MM.1S (cell line): ENCODE measurements at regions not wholly inside any gene's neighbourhood (a gene's known extent, or its start where the extent isn't known, plus 50 kb on each side); places are given as distances from the start of the nearest gene placed in this dataset.

Experiments
- DNase-seq: peaks from one replicate; pipeline ENCODE4 v3.0.0-alpha.2; 2015
- H2AFZ ChIP-seq: fragments of 300-600 bp; sonication (generic); 2 replicates; pipeline ENCODE4 v1.6.0; 2016; ENCODE audit warnings: antibody characterized with exemption, low read length
- H3F3A ChIP-seq: fragments of 300-600 bp; sonication (generic); 2 replicates; pipeline ENCODE4 v1.6.1; 2016; ENCODE audit warnings: mild to moderate bottlenecking, antibody characterized with exemption, low read length, moderate library complexity, mixed read lengths; ENCODE audit not compliant: insufficient read depth
- H3K27ac ChIP-seq: fragments of 300-600 bp; sonication (generic); 2 replicates; pipeline ENCODE4 v1.5.1; 2016; ENCODE audit warnings: mild to moderate bottlenecking, low read length
- H3K27me3 ChIP-seq: fragments of 300-600 bp; sonication (generic); replicated peaks from 2 replicates; pipeline ENCODE4 v1.6.0; 2016; ENCODE audit warnings: low read length; ENCODE audit not compliant: insufficient read depth
- H3K36me3 ChIP-seq: fragments of 300-600 bp; sonication (generic); replicated peaks from 2 replicates; pipeline ENCODE4 v1.6.1; 2016; ENCODE audit warnings: mild to moderate bottlenecking, low read length, mixed read lengths; ENCODE audit not compliant: insufficient read depth
- H3K4me1 ChIP-seq: fragments of 300-600 bp; sonication (generic); 2 replicates; pipeline ENCODE4 v1.6.1; 2016; ENCODE audit warnings: low read length, mixed read lengths
- H3K4me2 ChIP-seq: fragments of 300-600 bp; sonication (generic); 2 replicates; pipeline ENCODE4 v1.6.0; 2016; ENCODE audit warnings: low read depth, low read length
- H3K4me3 ChIP-seq: fragments of 300-600 bp; sonication (generic); 2 replicates; pipeline ENCODE4 v1.5.1; 2016; ENCODE audit warnings: low read length, mixed read lengths
- H3K79me2 ChIP-seq: fragments of 300-600 bp; sonication (generic); 2 replicates; pipeline ENCODE4 v1.6.1; 2016; ENCODE audit warnings: mixed run types, low read length, mixed read lengths
- H3K9ac ChIP-seq: fragments of 300-600 bp; sonication (generic); 2 replicates; pipeline ENCODE4 v1.6.1; 2016; ENCODE audit warnings: low read length, mixed read lengths
- H3K9me2 ChIP-seq: fragments of 300-600 bp; sonication (generic); replicated peaks from 2 replicates; pipeline ENCODE4 v1.6.1; 2016; ENCODE audit warnings: mild to moderate bottlenecking, low read length, mixed read lengths; ENCODE audit not compliant: insufficient read depth
- H3K9me3 ChIP-seq: fragments of 300-600 bp; sonication (generic); replicated peaks from 2 replicates; pipeline ENCODE4 v1.6.1; 2016; ENCODE audit warnings: mild to moderate bottlenecking, low read length, mixed read lengths; ENCODE audit not compliant: insufficient read depth
- H4K20me1 ChIP-seq: fragments of 300-600 bp; sonication (generic); 2 replicates; pipeline ENCODE4 v1.6.1; 2016; ENCODE audit warnings: mild to moderate bottlenecking, low read length, moderate library complexity, mixed read lengths; ENCODE audit not compliant: insufficient read depth
- EZH2 ChIP-seq: fragments of 300-600 bp; sonication (generic); optimal IDR thresholded peaks from 2 replicates; pipeline ENCODE3; 2017; ENCODE audit warnings: low read depth, mild to moderate bottlenecking, antibody characterized with exemption, low read length, mixed read lengths
- EZH2phosphoT487 ChIP-seq: fragments of 300-600 bp; sonication (generic); IDR thresholded peaks from 2 replicates; pipeline ENCODE4 v1.6.1; 2018; ENCODE audit warnings: antibody characterized with exemption, low read length
- TF ChIP-seq, protein P1 (sequence below): fragments of 300-600 bp; sonication (generic); IDR thresholded peaks from 2 replicates; pipeline ENCODE4 v1.5.1; 2016; ENCODE audit warnings: antibody characterized with exemption, low read length, mixed read lengths

DNA sequence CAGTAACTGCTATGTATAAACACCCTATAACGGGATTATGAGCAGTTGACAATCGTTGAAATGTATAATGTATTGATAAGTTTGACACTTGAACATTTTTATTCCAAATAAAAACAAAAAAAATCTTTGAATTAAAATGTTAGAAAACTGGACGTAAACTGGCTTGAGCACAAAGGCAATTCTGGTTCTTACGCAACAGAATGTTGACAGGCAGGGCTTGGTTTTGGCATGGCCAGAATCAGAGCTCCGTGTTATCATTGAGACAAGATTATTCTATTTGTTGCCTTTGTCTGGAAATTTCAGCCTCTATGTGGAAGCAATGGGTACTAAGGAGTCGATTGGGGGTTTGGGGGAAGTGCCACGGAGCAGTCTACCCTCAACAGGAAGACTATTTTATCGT is 1028.6 kb upstream of the ZEB2 start:
- no peak for DNase-seq
- Histone ChIP-seq H2AFZ (no peak overlapping the region), H3K4me3 (no peak overlapping the region), H3K4me1 (no peaks in the 10 kb centered on the region), H3K79me2 (no peaks in the 10 kb centered on the region), H3K27ac (no peak overlapping the region), H3F3A (no peaks in the 10 kb centered on the region), H3K4me2 (no peak overlapping the region), H3K36me3 (no peaks in the 10 kb centered on the region), H3K9me3 (no peaks in the 10 kb centered on the region), H3K27me3 (no peaks in the 10 kb centered on the region), H4K20me1 (no peaks in the 10 kb centered on the region), H3K9ac (no peak overlapping the region), H3K9me2 (no peaks in the 10 kb centered on the region)
- no peak for TF ChIP-seq EZH2
- TF ChIP-seq, protein P1, sequence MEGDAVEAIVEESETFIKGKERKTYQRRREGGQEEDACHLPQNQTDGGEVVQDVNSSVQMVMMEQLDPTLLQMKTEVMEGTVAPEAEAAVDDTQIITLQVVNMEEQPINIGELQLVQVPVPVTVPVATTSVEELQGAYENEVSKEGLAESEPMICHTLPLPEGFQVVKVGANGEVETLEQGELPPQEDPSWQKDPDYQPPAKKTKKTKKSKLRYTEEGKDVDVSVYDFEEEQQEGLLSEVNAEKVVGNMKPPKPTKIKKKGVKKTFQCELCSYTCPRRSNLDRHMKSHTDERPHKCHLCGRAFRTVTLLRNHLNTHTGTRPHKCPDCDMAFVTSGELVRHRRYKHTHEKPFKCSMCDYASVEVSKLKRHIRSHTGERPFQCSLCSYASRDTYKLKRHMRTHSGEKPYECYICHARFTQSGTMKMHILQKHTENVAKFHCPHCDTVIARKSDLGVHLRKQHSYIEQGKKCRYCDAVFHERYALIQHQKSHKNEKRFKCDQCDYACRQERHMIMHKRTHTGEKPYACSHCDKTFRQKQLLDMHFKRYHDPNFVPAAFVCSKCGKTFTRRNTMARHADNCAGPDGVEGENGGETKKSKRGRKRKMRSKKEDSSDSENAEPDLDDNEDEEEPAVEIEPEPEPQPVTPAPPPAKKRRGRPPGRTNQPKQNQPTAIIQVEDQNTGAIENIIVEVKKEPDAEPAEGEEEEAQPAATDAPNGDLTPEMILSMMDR: no peak
- TF ChIP-seq EZH2phosphoT487: no peak

DNA sequence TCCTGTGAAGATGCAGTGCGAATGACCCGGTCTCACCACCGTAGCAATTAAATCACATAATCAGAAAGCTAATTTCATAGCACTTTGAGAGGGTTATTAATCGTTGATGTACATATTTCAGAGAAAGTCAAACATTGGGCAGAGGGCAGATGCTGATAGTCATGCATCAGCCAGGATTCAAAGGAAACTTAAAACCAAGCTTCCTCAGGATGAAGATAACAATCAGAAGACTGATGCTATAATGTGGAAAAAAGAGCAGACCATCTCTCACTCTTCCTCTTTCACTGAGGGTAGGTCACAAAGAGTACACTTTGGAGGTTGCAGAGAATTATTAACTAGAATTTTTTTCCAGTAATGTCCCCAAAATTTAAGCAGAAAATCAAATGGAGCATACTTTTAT is 1027.7 kb upstream of the ZEB2 start:
- TF ChIP-seq, protein P1: no peak
- TF ChIP-seq EZH2phosphoT487 (no peak), EZH2 (no peak)
- H3K36me3 ChIP-seq: no peaks in the 10 kb centered on the region
- H3K4me1 ChIP-seq: no peaks in the 10 kb centered on the region
- H3K4me2 ChIP-seq: no peak overlapping the region
- no peaks in the 10 kb centered on the region for H3K9me3 ChIP-seq
- H2AFZ ChIP-seq: no peak overlapping the region
- no peaks in the 10 kb centered on the region for H3K27me3 ChIP-seq
- no peak overlapping the region for H3K27ac ChIP-seq
- no peak for DNase-seq
- H4K20me1 ChIP-seq: no peaks in the 10 kb centered on the region
- no peaks in the 10 kb centered on the region for H3K9me2 ChIP-seq
- no peak overlapping the region for H3K9ac ChIP-seq
- no peak overlapping the region for H3K4me3 ChIP-seq
- H3K79me2 ChIP-seq: no peaks in the 10 kb centered on the region
- H3F3A ChIP-seq: no peaks in the 10 kb centered on the region

DNA sequence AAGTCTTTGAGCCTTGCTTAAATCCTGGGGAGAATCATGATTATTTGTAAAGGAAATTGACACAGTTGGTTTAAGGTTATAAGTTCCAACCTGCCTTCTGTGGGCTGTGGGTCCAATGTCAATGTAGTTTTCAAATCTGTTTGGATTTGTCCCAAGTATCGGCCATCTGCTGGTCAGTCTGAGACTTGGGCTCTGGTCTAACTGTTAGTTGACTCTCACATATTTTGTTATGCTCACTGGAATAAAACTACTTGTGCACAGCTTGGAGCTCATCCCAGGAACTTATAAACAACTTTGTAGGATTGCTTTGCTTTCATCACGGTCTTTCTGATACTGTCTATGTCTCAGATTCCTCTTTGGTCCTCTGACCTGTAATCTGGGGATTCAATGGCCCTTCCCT is 1026.2 kb upstream of the ZEB2 start:
- Histone ChIP-seq H3K36me3 (no peaks in the 10 kb centered on the region), H3K4me2 (no peak overlapping the region), H3K79me2 (no peaks in the 10 kb centered on the region), H3K4me1 (no peaks in the 10 kb centered on the region), H2AFZ (no peak overlapping the region), H3K9ac (no peak overlapping the region), H3K9me3 (no peaks in the 10 kb centered on the region), H3K27ac (no peak overlapping the region), H4K20me1 (no peaks in the 10 kb centered on the region), H3K4me3 (no peak overlapping the region), H3K27me3 (no peaks in the 10 kb centered on the region), H3F3A (no peaks in the 10 kb centered on the region), H3K9me2 (no peaks in the 10 kb centered on the region)
- no peak for DNase-seq
- TF ChIP-seq EZH2 (no peak), EZH2phosphoT487 (no peak)
- TF ChIP-seq, protein P1: no peak
